ENCODE measurements at regions not wholly inside any gene's neighbourhood (a gene's known extent, or its start where the extent isn't known, plus 50 kb on each side); places are given as distances from the start of the nearest gene placed in this dataset.

GRCh38 chr5:117487556-117487955 lies 912.9 kb upstream of the SEMA6A start:
- Histone ChIP-seq H3K9me3 (replicated peaks; ENCODE audit: control insufficient read depth, insufficient read depth, low read length) (no peaks in the 10 kb centered on the region), H3K27me3 (ENCODE audit: control insufficient read depth in 2 of 2, insufficient read depth in 2 of 2, low read length in 2 of 2) (no peaks in the 10 kb centered on the region), H3K27ac (ENCODE audit: insufficient read depth, low read depth, low read length) (no peak overlapping the region), H3K36me3 (ENCODE audit: control insufficient read depth in 2 of 2, extremely low read depth in 1 of 2, insufficient read depth in 2 of 2, low read length in 2 of 2) (no peaks in the 10 kb centered on the region), H3K9me1 (replicated peaks; ENCODE audit: control insufficient read depth, extremely low read depth, insufficient read depth, low read length) (no peaks in the 10 kb centered on the region), H2AFZ (ENCODE audit: low read depth, low read length) (no peak overlapping the region), H3K4me2 (ENCODE audit: insufficient read depth, low read length) (no peak overlapping the region), H3K4me1 (ENCODE audit: control insufficient read depth, extremely low read depth, insufficient read depth, low read length) (no peaks in the 10 kb centered on the region), H4K20me1 (replicated peaks; ENCODE audit: control insufficient read depth, extremely low read depth, insufficient read depth, low read length) (no peaks in the 10 kb centered on the region), H3K79me2 (ENCODE audit: control insufficient read depth, insufficient read depth, low read length) (no peaks in the 10 kb centered on the region), H3K9ac (replicated peaks; ENCODE audit: extremely low read depth, insufficient read depth, low read length) (no peak overlapping the region), H3K4me3 (replicated peaks in 1 of 3; ENCODE audit: insufficient read depth in 1 of 3, low read depth in 1 of 3, low read length in 3 of 3) (no peak overlapping the region)
- ChIA-PET CTCF (no interaction called here), POLR2A (no interaction called here)
- TF ChIP-seq FOS (IDR thresholded peaks at IDR 0.05; ENCODE audit: borderline replicate concordance, insufficient read depth, low read length): no peak
- no peak for TF ChIP-seq MYC (IDR thresholded peaks at IDR 0.05; ENCODE audit: low read depth, low read length)
- TF ChIP-seq POLR2AphosphoS5 (IDR thresholded peaks at IDR 0.05; ENCODE audit: insufficient read depth, low read depth, low read length): no peak
- TF ChIP-seq MAX (IDR thresholded peaks at IDR 0.05; ENCODE audit: insufficient read depth, insufficient read length): no peak
- no peak for TF ChIP-seq GATA2 (IDR thresholded peaks at IDR 0.05; ENCODE audit: insufficient read depth, insufficient read length, low read depth, low read length)
- no peak for TF ChIP-seq CTCF (IDR thresholded peaks at IDR 0.05; ENCODE audit: extremely low read depth in 1 of 2, insufficient read depth in 1 of 2, low read depth in 1 of 2, low read length in 2 of 2)
- TF ChIP-seq JUN (IDR thresholded peaks at IDR 0.05; ENCODE audit: borderline replicate concordance, insufficient read depth, insufficient read length, low read depth): no peak
- no peak for TF ChIP-seq EZH2 (IDR thresholded peaks at IDR 0.05; ENCODE audit: borderline replicate concordance, low read depth, low read length, severe bottlenecking)
- TF ChIP-seq POLR2A (IDR thresholded peaks at IDR 0.05; ENCODE audit: low read depth, low read length): no peak
- DNase-seq (ENCODE audit: low read depth, low spot score) (no peak), FAIRE-seq (no peak)
- no TSS peak for BruUV-seq (replicated peaks)
- intact Hi-C loops (cut with micrococcal nuclease): no loop called here
- dilution Hi-C loops (cut with MboI; ENCODE audit: extremely low pct_ligation_motif_present, low sequenced_read_pairs): no loop called here
